ENCODE measurements at regions not wholly inside any gene's neighbourhood (a gene's known extent, or its start where the extent isn't known, plus 50 kb on each side); places are given as distances from the start of the nearest gene placed in this dataset.

- no peak overlapping the region for H3K4me3 ChIP-seq
- H3K27me3 ChIP-seq, result no peaks in the 10 kb centered on the region
- peaks cover 2% of the 10 kb centered on the region; the same call in 1 of the 2 replicates for H3K9me3 ChIP-seq
- DNase-seq, result no peak
- H3K36me3 ChIP-seq, result no peaks in the 10 kb centered on the region
Observed at GRCh38 chr4:166400270-166400894, 527.3 kb downstream of the TLL1 start.

DNA sequence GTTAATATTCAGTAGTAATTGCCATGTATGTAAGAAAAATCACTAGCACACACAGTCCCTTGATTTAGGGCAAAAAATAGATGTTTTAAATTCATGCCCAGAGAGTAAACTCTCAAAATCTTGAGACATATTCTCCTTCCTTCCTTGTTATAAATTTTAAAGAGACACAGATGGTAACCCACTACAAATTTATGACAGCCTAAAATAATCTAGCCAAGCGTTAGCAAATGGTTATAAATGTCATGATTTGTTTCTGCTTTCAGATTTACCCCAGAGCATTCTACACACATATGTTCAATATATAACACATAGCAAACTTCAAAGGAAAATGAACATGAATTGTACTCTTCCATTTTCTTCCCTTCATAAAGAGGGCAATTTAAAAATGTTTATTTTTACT, 540.3 kb downstream of the TLL1 start:
- Histone ChIP-seq H3K9me3 (peaks cover 8% of the 10 kb centered on the region), H3K27me3 (no peaks in the 10 kb centered on the region), H3K4me3 (no peak overlapping the region), H3K36me3 (no peaks in the 10 kb centered on the region)
- no peak for DNase-seq

- H3K4me3 ChIP-seq, result no peak overlapping the region
- no peaks in the 10 kb centered on the region for H3K36me3 ChIP-seq
- no peak for DNase-seq
- peaks cover 8% of the 10 kb centered on the region for H3K9me3 ChIP-seq
- no peaks in the 10 kb centered on the region for H3K27me3 ChIP-seq
Observed at GRCh38 chr4:166414431-166414830, 541.4 kb downstream of the TLL1 start.

- H3K9me3 ChIP-seq, result peaks cover 11% of the 10 kb centered on the region
- H3K36me3 ChIP-seq, result peaks cover 4% of the 10 kb centered on the region; the same call in 1 of the 2 replicates
- DNase-seq, result no peak
- no peak overlapping the region for H3K4me3 ChIP-seq
- no peaks in the 10 kb centered on the region for H3K27me3 ChIP-seq
Observed at GRCh38 chr4:166415749-166416148, 542.7 kb downstream of the TLL1 start.

- H3K27me3 ChIP-seq, result no peaks in the 10 kb centered on the region
- peaks cover 9% of the 10 kb centered on the region for H3K9me3 ChIP-seq
- peak; percentile 98 for DNase-seq
- no peak overlapping the region for H3K4me3 ChIP-seq
- peaks cover 21% of the 10 kb centered on the region for H3K36me3 ChIP-seq
Observed at GRCh38 chr4:166421556-166422156, 548.6 kb downstream of the TLL1 start.

DNA sequence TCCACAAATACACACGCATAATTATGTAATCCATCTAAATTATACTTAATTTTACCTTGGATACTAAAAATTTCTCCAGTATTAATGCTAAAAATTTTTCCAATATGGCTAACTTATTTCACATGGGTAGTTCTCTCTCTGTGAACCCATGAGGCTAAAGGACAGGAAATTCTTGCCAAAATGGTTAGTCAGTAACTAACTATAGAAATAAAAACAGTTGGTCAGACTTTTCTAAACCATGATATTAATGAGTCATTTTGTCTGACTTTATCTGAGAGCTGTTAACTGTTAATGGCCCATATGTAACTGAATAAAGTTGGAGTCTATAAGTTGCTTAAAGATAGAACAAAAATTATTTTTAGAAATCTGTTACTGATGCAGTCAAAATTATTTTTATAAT, 549.4 kb downstream of the TLL1 start:
- no peaks in the 10 kb centered on the region for H3K27me3 ChIP-seq
- H3K9me3 ChIP-seq, result peaks cover 5% of the 10 kb centered on the region
- H3K36me3 ChIP-seq, result peaks cover 21% of the 10 kb centered on the region
- H3K4me3 ChIP-seq, result no peak overlapping the region
- no peak for DNase-seq

- peaks cover 19% of the 10 kb centered on the region for H3K36me3 ChIP-seq
- DNase-seq, result no peak
- H3K9me3 ChIP-seq, result peaks cover 2% of the 10 kb centered on the region
- no peaks in the 10 kb centered on the region for H3K27me3 ChIP-seq
- H3K4me3 ChIP-seq, result no peak overlapping the region
Observed at GRCh38 chr4:166426300-166426863, 553.3 kb downstream of the TLL1 start.

DNA sequence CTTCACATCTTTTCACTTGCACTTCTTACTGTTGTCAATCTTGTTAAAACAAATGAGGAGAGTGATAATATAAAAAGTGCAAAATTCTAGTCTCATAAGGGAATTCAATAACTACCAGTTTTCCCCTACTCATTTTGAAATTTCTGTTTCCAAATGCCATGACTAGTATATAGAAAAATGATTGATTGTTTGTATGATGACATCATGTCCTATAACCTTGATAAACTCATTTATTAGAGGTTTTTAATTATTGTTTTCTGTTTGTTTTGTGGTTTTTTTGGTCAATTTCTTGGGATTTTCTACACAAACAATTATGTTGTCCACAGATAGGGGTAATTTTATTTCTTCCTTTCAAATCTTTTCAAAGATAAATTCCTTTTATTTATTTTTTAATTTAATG, 559.1 kb downstream of the TLL1 start:
- no peak overlapping the region for H3K4me3 ChIP-seq
- H3K36me3 ChIP-seq, result peaks cover 2% of the 10 kb centered on the region; the same call in 1 of the 2 replicates

GRCh38 chr4:166432842-166433241, 559.8 kb downstream of the TLL1 start:
- H3K4me3 ChIP-seq, result no peak overlapping the region
- peak; percentile 13 for DNase-seq
- peaks cover 5% of the 10 kb centered on the region for H3K36me3 ChIP-seq
- peaks cover 2% of the 10 kb centered on the region; the same call in 1 of the 2 replicates for H3K9me3 ChIP-seq
- no peaks in the 10 kb centered on the region for H3K27me3 ChIP-seq

More for the DNA sequence above, 559.1 kb downstream of the TLL1 start:
- Histone ChIP-seq H3K9me3 (peaks cover 2% of the 10 kb centered on the region; the same call in 1 of the 2 replicates), H3K27me3 (no peaks in the 10 kb centered on the region)
- DNase-seq, result no peak

- peak; percentile 66 for DNase-seq
- Histone ChIP-seq H3K27me3 (no peaks in the 10 kb centered on the region), H3K36me3 (peaks cover 7% of the 10 kb centered on the region), H3K4me3 (no peak overlapping the region), H3K9me3 (peaks cover 8% of the 10 kb centered on the region)
Observed at GRCh38 chr4:166435449-166435848, 562.4 kb downstream of the TLL1 start.

- Histone ChIP-seq H3K27me3 (no peaks in the 10 kb centered on the region), H3K4me3 (no peak overlapping the region), H3K36me3 (no peaks in the 10 kb centered on the region; the same call in none of the 2 replicates), H3K9me3 (peaks cover 6% of the 10 kb centered on the region; the same call in 1 of the 2 replicates)
- DNase-seq, result no peak
Observed at GRCh38 chr4:166458756-166459155, 585.7 kb downstream of the TLL1 start.

DNA sequence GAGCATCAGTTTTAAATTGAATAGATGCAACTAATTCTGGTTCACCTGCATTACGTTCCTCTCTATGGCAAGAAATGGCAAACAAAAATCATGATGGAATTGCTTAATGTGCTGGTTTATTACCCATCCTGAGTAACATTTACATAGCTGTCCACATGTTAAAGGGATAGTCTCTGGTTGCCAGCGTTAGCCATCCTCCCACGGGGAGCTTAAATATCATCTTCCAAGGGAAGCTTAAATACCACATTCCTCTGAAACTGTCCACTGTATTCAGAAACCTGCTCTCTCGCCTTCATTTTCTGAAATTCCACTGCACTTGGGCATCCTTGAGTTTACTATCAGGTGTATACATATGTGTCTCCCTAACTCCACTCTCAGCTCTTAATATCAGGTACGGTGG, 586.6 kb downstream of the TLL1 start:
- Histone ChIP-seq H3K9me3 (peaks cover 6% of the 10 kb centered on the region; the same call in 1 of the 2 replicates), H3K27me3 (no peaks in the 10 kb centered on the region), H3K4me3 (no peak overlapping the region), H3K36me3 (no peaks in the 10 kb centered on the region; the same call in none of the 2 replicates)
- DNase-seq, result no peak

DNA sequence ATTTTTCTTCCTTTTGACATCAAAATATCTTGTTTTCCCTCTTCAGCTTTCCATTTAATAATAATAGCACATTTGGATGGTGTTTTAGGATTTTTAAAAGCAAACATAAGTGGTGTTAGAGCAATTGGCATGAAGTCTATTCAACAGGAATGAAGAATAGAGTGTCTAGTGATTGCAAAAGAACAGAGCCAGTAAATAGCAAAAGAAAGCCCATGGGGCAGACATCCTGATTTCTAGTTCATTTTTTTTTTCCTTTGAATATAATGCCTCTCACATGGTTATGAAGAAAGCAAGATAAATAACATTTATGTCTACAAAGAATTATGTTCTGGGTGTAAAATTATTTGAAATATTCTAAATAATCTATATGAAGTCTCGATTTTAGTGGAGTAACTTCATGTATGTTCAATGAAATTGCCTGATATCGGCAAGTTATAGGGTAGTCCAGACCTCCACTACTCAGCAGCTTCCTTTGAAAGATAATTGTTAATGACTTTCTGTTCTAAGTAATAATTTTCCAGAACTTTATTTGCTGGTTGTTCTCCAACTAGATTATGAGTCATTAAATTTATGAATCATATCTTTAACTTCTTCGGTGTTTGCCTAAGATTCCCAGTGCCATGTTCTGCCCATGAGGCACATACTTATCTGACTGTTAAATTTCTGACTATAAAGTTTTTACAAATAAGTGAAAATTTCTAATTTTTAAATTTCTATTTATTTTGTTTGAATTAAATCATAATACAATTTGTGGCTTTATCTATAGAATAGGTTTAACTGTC, 587.9 kb downstream of the TLL1 start:
- peak; percentile 4 for DNase-seq
- peaks cover 6% of the 10 kb centered on the region; the same call in 1 of the 2 replicates for H3K9me3 ChIP-seq
- no peaks in the 10 kb centered on the region; the same call in none of the 2 replicates for H3K36me3 ChIP-seq
- no peak overlapping the region for H3K4me3 ChIP-seq
- no peaks in the 10 kb centered on the region for H3K27me3 ChIP-seq

DNA sequence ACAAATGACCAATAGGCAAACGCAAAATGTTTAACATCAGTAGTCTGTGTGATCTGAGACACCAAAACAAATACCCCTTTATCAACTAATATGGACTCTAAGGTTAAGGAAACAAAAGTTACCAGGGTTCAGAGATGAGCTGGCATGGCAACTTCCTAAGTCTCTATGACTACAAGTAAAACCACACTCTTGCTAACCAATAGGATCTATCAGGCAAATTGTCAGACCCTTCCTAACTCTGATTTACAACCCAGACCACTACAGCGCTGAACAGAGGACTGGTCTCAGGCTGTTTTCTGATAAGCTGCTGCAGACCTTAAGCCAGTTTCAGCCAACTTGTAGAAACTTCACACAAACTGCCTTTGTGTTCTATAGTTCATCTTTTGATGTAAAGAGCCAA, 608.0 kb downstream of the TLL1 start:
- H3K9me3 ChIP-seq, result peaks cover 2% of the 10 kb centered on the region; the same call in 1 of the 2 replicates
- no peaks in the 10 kb centered on the region for H3K27me3 ChIP-seq
- H3K4me3 ChIP-seq, result no peak overlapping the region
- no peak for DNase-seq
- H3K36me3 ChIP-seq, result no peaks in the 10 kb centered on the region

DNA sequence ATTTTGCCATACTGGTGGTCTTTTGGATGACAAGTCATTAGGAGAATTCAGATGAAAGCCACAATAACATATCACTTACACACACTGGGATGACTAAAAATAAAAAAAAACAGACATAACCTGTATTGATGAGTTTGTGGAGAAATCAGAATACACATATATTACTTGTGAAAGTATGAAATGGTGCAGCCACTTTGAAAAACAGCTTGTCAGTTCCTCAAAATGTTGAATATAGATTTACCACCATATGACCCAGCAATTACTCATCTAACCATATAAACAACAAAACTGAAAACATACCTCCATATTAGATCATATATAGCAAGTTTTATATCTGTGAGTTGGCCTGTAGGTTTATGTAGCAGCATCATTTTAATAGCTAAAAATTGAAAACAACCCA, 608.7 kb downstream of the TLL1 start:
- Histone ChIP-seq H3K27me3 (no peaks in the 10 kb centered on the region), H3K36me3 (no peaks in the 10 kb centered on the region), H3K9me3 (peaks cover 2% of the 10 kb centered on the region; the same call in 1 of the 2 replicates), H3K4me3 (no peak overlapping the region)
- no peak for DNase-seq

DNA sequence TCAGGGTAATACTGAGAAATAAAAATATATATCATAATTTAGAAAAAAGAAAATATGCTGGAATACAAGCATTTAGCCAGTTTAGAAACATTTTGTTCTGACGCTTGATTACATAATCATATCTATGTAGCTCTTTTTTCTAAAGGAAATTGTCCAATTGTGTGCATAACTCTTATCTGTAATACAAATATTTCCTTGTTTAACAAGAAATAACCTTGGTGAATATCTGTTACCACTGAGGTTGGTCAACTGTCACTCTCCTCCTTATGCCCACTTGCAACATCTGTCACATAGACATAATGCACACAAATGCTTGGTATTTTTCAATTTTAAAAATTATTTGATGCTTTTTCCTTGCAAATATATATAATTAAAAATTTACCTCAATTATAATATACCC, 609.7 kb downstream of the TLL1 start:
- Histone ChIP-seq H3K9me3 (no peaks in the 10 kb centered on the region), H3K36me3 (no peaks in the 10 kb centered on the region), H3K27me3 (no peaks in the 10 kb centered on the region), H3K4me3 (no peak overlapping the region)
- no peak for DNase-seq

DNA sequence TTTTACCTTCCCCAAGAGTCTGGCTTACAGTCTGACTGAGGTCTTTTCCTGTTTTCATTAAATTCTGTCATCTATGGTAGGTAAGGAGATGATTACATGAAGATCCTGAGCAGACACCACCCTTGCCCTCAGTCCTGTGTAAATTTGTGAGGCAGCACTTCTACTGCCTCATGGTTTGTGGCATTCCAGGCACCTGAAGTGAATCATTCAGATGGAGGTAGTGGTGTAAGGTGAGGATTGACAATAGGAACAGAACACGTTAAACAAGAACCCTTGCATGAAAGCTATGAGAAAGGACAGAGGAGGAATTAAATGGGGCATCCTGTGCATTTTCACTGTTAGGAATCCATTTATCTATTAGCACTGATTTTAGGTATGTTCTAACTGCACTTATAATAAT, 618.6 kb downstream of the TLL1 start:
- Histone ChIP-seq H3K36me3 (no peaks in the 10 kb centered on the region), H3K27me3 (no peaks in the 10 kb centered on the region), H3K9me3 (no peaks in the 10 kb centered on the region), H3K4me3 (no peak overlapping the region)
- no peak for DNase-seq
